Sigmoid colon (tissue), 6 donors: ENCODE measurements at regions not wholly inside any gene's neighbourhood (a gene's known extent, or its start where the extent isn't known, plus 50 kb on each side); places are given as distances from the start of the nearest gene placed in this dataset.

ENCODE experiments used
- DNase-seq: peaks from one replicate; pipeline ENCODE4 v3.0.0-alpha.2; 2019
- H3K27ac ChIP-seq, 4 donors: fragments of 200-600 bp; sonication (generic); one replicate each; pipeline ENCODE4 v1.5.1; 2016 to 2019; ENCODE audit warnings: mild to moderate bottlenecking in 1 of 4
- H3K27me3 ChIP-seq, 3 donors: fragments of 200-600 bp; sonication (generic); one replicate each; pipeline ENCODE4 v1.5.1; 2019; ENCODE audit warnings: mild to moderate bottlenecking in 1 of 3
- H3K36me3 ChIP-seq, 4 donors: fragments of 200-600 bp; sonication (generic); one replicate each; pipeline ENCODE4 v1.5.1; 2016 to 2019
- H3K4me1 ChIP-seq, 4 donors: fragments of 200-600 bp; sonication (generic); one replicate each; pipeline ENCODE4 v1.5.1; 2017 to 2019
- H3K4me3 ChIP-seq, 4 donors: fragments of 200-600 bp; sonication (generic); one replicate each; pipeline ENCODE4 v1.5.1; 2017 to 2019; ENCODE audit warnings: mild to moderate bottlenecking in 2 of 4, moderate library complexity in 1 of 4
- H3K9me3 ChIP-seq, 4 donors: fragments of 200-600 bp in 3 of 4; sonication (generic) in 3 of 4; one replicate each; pipeline versions ENCODE4 v1.5.1 to v1.6.1; 2013 to 2019
- CTCF ChIP-seq, 4 experiments: fragments of 450-650 bp in 3 of 4; fragments of 200-600 bp in 1 of 4; IDR thresholded peaks; one replicate each; pipeline ENCODE4 v1.5.1; 2016 to 2019; ENCODE audit warnings: antibody characterized with exemption in 4 of 4, mild to moderate bottlenecking in 3 of 4, moderate library complexity in 2 of 4
- EP300 ChIP-seq, 4 donors: sonication (generic); formaldehyde crosslinking; IDR thresholded peaks; one replicate each; pipeline ENCODE4 v1.6.1; 2017; ENCODE audit warnings: antibody characterized with exemption in 4 of 4
- POLR2A ChIP-seq, 2 donors: fragments of 450-650 bp; IDR thresholded peaks; one replicate each; pipeline ENCODE4 v1.6.1; 2016; ENCODE audit warnings: antibody characterized with exemption in 2 of 2, mild to moderate bottlenecking in 2 of 2, moderate library complexity in 2 of 2
- POLR2AphosphoS5 ChIP-seq, 4 donors: sonication (generic); formaldehyde crosslinking; IDR thresholded peaks; one replicate each; pipeline ENCODE4 v1.6.1; 2017; ENCODE audit warnings: antibody characterized with exemption in 4 of 4
- WGBS, 2 donors: extraction: QIAGEN DNeasy Blood & Tissue Kit; methylation state at CpG; one replicate each; pipeline ENCODE4 v1.1.7; 2013; 5-methylcytosine and 5-hydroxymethylcytosine counted together
- intact Hi-C: fragments of 100-400 bp; cut with DNase I; formaldehyde crosslinking; loops from one replicate; pipeline ENCODE4 v1.15.1; 2023
- donor health status: healthy with polysubstance abuse.
- donor health status: healthy.

- no peak for DNase-seq
- Histone ChIP-seq H3K4me3 (no peak overlapping the region), H3K27me3 (no peaks in the 10 kb centered on the region), H3K9me3 (peaks cover 0 to 2% (median 0%) of the 10 kb centered on the region in 4 donors), H3K4me1 (peaks cover 0 to 74% (median 45%) of the 10 kb centered on the region in 4 donors), H3K27ac (peak overlapping the region in 3 of 4 donors; percentile 78 to 88 (median 85)), H3K36me3 (no peaks in the 10 kb centered on the region)
- TF ChIP-seq POLR2A (IDR thresholded peaks at IDR 0.05) (no peak), EP300 (IDR thresholded peaks at IDR 0.05) (no peak), CTCF (IDR thresholded peaks at IDR 0.05) (no peak), POLR2AphosphoS5 (IDR thresholded peaks at IDR 0.05) (no peak)
- intact Hi-C loops: loop anchor here (5.0 kb wide), 1 partner anchor 225 kb away; no protein-coding TSS in a partner anchor
Measured at GRCh38 chr18:8977166-8977565, 125.3 kb upstream of the NDUFV2 start.

- no peaks in the 10 kb centered on the region for H3K27me3 ChIP-seq
- H3K4me3 ChIP-seq: no peak overlapping the region
- no peak for DNase-seq
- H3K27ac ChIP-seq: peak overlapping the region in 3 of 4 donors; percentile 78 to 88 (median 85)
- TF ChIP-seq POLR2AphosphoS5 (IDR thresholded peaks at IDR 0.05) (no peak), POLR2A (IDR thresholded peaks at IDR 0.05) (no peak)
- intact Hi-C loops: loop anchor here (5.0 kb wide), 1 partner anchor 225 kb away; no protein-coding TSS in a partner anchor
- H3K36me3 ChIP-seq: no peaks in the 10 kb centered on the region
- 87 to 94% methylated on average over 1 of the region's 1 CpG for WGBS, 2 donors
- peaks cover 0 to 2% (median 0%) of the 10 kb centered on the region in 4 donors for H3K9me3 ChIP-seq
- peaks cover 0 to 80% (median 51%) of the 10 kb centered on the region in 4 donors for H3K4me1 ChIP-seq
Measured at GRCh38 chr18:8977701-8978100, 124.8 kb upstream of the NDUFV2 start.

DNA sequence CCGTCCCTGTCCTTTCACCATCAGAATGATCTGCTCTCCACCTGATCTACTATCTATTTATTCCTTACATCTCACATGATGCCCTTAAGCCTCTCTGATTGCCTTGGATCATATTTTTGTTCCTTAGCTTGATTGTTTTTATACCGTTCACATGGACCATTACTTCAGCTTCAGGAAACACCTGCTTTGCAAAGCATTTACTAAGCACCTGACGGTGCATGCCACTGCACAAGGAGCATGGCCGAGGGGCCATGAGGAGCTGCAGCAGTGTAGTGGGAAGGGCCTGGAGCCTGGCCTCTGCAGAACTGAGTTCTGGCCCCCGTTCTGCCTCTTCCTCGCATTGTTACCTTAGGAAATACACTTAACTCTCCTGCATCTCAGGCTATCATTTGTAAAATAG is 124.1 kb upstream of the NDUFV2 start:
- Histone ChIP-seq H3K27me3 (no peaks in the 10 kb centered on the region), H3K9me3 (peaks cover 0 to 2% (median 0%) of the 10 kb centered on the region in 4 donors), H3K36me3 (no peaks in the 10 kb centered on the region), H3K4me1 (peaks cover 0 to 87% (median 57%) of the 10 kb centered on the region in 4 donors), H3K4me3 (no peak overlapping the region), H3K27ac (peak overlapping the region in 3 of 4 donors; percentile 78 to 88 (median 85))
- 65 to 86% methylated on average over 6 of the region's 6 CpGs for WGBS, 2 donors
- no peak for TF ChIP-seq CTCF (IDR thresholded peaks at IDR 0.05)
- TF ChIP-seq EP300 (IDR thresholded peaks at IDR 0.05): no peak
- TF ChIP-seq POLR2A (IDR thresholded peaks at IDR 0.05): no peak
- no peak for TF ChIP-seq POLR2AphosphoS5 (IDR thresholded peaks at IDR 0.05)
- intact Hi-C loops: loop anchor here (5.0 kb wide), 1 partner anchor 226 kb away; no protein-coding TSS in a partner anchor
- DNase-seq: no peak

- 86 to 93% methylated on average over 3 of the region's 3 CpGs for WGBS, 2 donors
- Histone ChIP-seq H3K9me3 (no peaks in the 10 kb centered on the region), H3K4me3 (no peak overlapping the region), H3K27ac (peak overlapping the region in 3 of 4 donors; percentile 78 to 88 (median 85)), H3K4me1 (peaks cover 0 to 97% (median 67%) of the 10 kb centered on the region in 4 donors), H3K27me3 (no peaks in the 10 kb centered on the region), H3K36me3 (no peaks in the 10 kb centered on the region)
- TF ChIP-seq POLR2AphosphoS5 (IDR thresholded peaks at IDR 0.05) (no peak), CTCF (IDR thresholded peaks at IDR 0.05) (no peak)
- intact Hi-C loops: loop anchor here (5.0 kb wide), 1 partner anchor 227 kb away; no protein-coding TSS in a partner anchor
- DNase-seq: no peak
Measured at GRCh38 chr18:8979258-8979988, 123.1 kb upstream of the NDUFV2 start.

DNA sequence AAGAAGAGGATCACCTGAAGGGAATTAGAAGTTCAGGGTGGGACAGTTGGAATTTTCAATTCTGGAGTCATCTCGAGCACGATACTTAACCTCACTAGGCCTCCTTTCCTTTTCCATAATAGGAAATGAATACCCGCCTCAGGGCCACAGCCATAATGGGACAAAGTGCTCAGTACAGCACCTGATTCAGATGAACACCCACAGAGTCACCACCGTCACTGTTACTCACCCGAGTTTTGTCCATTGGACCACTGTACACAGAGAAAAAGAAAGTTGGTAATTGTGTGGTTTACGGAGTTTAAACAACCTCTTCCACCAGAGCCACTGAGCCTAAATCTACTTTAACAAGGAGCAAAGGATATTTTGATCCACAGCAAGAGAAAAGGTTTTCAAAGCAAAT is 122.0 kb upstream of the NDUFV2 start:
- peak overlapping the region in 3 of 4 donors; percentile 78 to 88 (median 85) for H3K27ac ChIP-seq
- intact Hi-C loops: loop anchor here (5.0 to 10.0 kb wide), 4 partner anchors 133 to 206 kb away; no protein-coding TSS in a partner anchor
- H3K4me1 ChIP-seq: peaks cover 0 to 91% (median 69%) of the 10 kb centered on the region in 4 donors
- DNase-seq: no peak
- H3K9me3 ChIP-seq: no peaks in the 10 kb centered on the region
- no peaks in the 10 kb centered on the region for H3K36me3 ChIP-seq
- WGBS, 2 donors: 85 to 92% methylated on average over 6 of the region's 6 CpGs
- H3K27me3 ChIP-seq: no peaks in the 10 kb centered on the region
- TF ChIP-seq CTCF (IDR thresholded peaks at IDR 0.05) (no peak), POLR2AphosphoS5 (IDR thresholded peaks at IDR 0.05) (no peak), EP300 (IDR thresholded peaks at IDR 0.05) (peak in 1 of 4 donors; percentile 12)
- H3K4me3 ChIP-seq: no peak overlapping the region
